K562 (cell line): ENCODE measurements at regions not wholly inside any gene's neighbourhood (a gene's known extent, or its start where the extent isn't known, plus 50 kb on each side); places are given as distances from the start of the nearest gene placed in this dataset.

ENCODE experiments used
- ATAC-seq: fragments of 200-7000 bp; cut with Tn5 transposase; 3 replicates; pipeline ENCODE4 v1.9.1; 2020; ENCODE audit warnings: moderate library complexity
- BruUV-seq: library from RNA; stranded (reverse); fragments of 400-500 nt; replicated peaks from 2 replicates; lab custom pipeline; 2021; lab: Mats Ljungman, UMichigan
- CTCF ChIA-PET: fragments of 300-600 bp; formaldehyde crosslinking; extraction: SDS; loops from one replicate; lab custom pipeline; 2021; ENCODE audit warnings: low intra/inter-chr PET ratio; lab: Yijun Ruan, JAX
- POLR2A ChIA-PET: fragments of 300-600, 350-650 bp; sonication (Branson Sonifier 250); formaldehyde crosslinking; extraction: SDS; loops from one replicate; lab custom pipeline; 2021; ENCODE audit warnings: antibody characterized with exemption, inconsistent platforms; lab: Yijun Ruan, JAX
- DNase-seq, 4 experiments: peaks; one replicate each; pipeline versions ENCODE4 v3.0.0 to v3.0.0-alpha.2; 2011 to 2018; ENCODE audit warnings: low spot score in 3 of 4, mixed read lengths in 3 of 4; ENCODE audit errors: extremely low read depth in 1 of 4
- FAIRE-seq: peaks from 2 replicates; lab custom pipeline; 2011; peaks lifted over from hg19 to GRCh38; lab: Jason Lieb, UNC
- H2AFZ ChIP-seq: 2 replicates; pipeline ENCODE4 v1.6.0; 2011; ENCODE audit warnings: low read depth, low read length, control low read depth, inconsistent platforms
- H3K27ac ChIP-seq: fragments of 200-600 bp; 3 replicates; pipeline ENCODE4 v1.8.0; 2011; ENCODE audit warnings: low read depth, mild to moderate bottlenecking, control low read depth, inconsistent platforms, low read length, moderate library complexity, mixed read lengths; ENCODE audit errors: extremely low read depth
- H3K27me3 ChIP-seq, 2 experiments: fragments of 300-600 bp in 1 of 2; 2 replicates in 1 of 2; 3 replicates in 1 of 2; pipeline versions ENCODE4 v1.6.0 to v1.8.0; 2011; ENCODE audit warnings: inconsistent platforms in 2 of 2, low read length in 2 of 2, mild to moderate bottlenecking in 1 of 2, mixed read lengths in 1 of 2, moderate library complexity in 1 of 2; ENCODE audit not compliant: control insufficient read depth in 2 of 2, insufficient read depth in 2 of 2
- H3K36me3 ChIP-seq: fragments of 300-600 bp; 3 replicates; pipeline ENCODE4 v1.8.0; 2011; ENCODE audit warnings: mild to moderate bottlenecking, low read length, inconsistent platforms; ENCODE audit not compliant: control insufficient read depth, insufficient read depth
- H3K4me1 ChIP-seq, 2 experiments: fragments of 200-600 bp in 1 of 2; replicated peaks in 1 of 2; 2 replicates in 1 of 2; 3 replicates in 1 of 2; pipeline versions ENCODE4 v1.5.1 to v1.8.0; 2011; ENCODE audit warnings: inconsistent platforms in 2 of 2, low read length in 2 of 2, mild to moderate bottlenecking in 1 of 2, mixed read lengths in 1 of 2, moderate library complexity in 1 of 2; ENCODE audit not compliant: control insufficient read depth in 2 of 2, insufficient read depth in 2 of 2
- H3K4me2 ChIP-seq: 2 replicates; pipeline ENCODE4 v1.6.1; 2011; ENCODE audit warnings: low read length, control low read depth, inconsistent platforms, mixed read lengths; ENCODE audit not compliant: insufficient read depth
- H3K4me3 ChIP-seq: fragments of 200-600 bp; sonication (generic), shearing (Covaris generic); 2 replicates; pipeline ENCODE4 v1.5.1; 2016; ENCODE audit warnings: control low read depth, inconsistent platforms
- H3K79me2 ChIP-seq: fragments of 200-600 bp; 3 replicates; pipeline ENCODE4 v1.8.0; 2011; ENCODE audit warnings: low read length, inconsistent platforms; ENCODE audit not compliant: control insufficient read depth, insufficient read depth
- H3K9ac ChIP-seq, 2 experiments: 2 replicates each; pipeline versions ENCODE4 v1.6.0 to v1.6.1; 2011; ENCODE audit warnings: low read depth in 2 of 2, low read length in 2 of 2, control low read depth in 1 of 2, inconsistent platforms in 1 of 2, mild to moderate bottlenecking in 1 of 2, mixed read lengths in 1 of 2; ENCODE audit not compliant: insufficient read depth in 1 of 2
- H3K9me1 ChIP-seq: one replicate; pipeline ENCODE4 v1.6.0; 2011; ENCODE audit warnings: inconsistent platforms, mild to moderate bottlenecking, low read length, moderate library complexity; ENCODE audit not compliant: control insufficient read depth, insufficient read depth
- H3K9me3 ChIP-seq: replicated peaks from 2 replicates; pipeline ENCODE4 v1.5.1; 2011; ENCODE audit warnings: low read depth, low read length, inconsistent platforms; ENCODE audit not compliant: control insufficient read depth, insufficient read depth
- H4K20me1 ChIP-seq: replicated peaks from 2 replicates; pipeline ENCODE4 v1.6.1; 2011; ENCODE audit warnings: low read length, inconsistent platforms, mixed read lengths; ENCODE audit not compliant: control insufficient read depth, insufficient read depth
- DEAF1 ChIP-seq: fragments of 450-650 bp; formaldehyde crosslinking; IDR thresholded peaks from 2 replicates; pipeline ENCODE4 v1.4.0; 2020; ENCODE audit warnings: mild to moderate bottlenecking, moderate library complexity
- ZNF395 ChIP-seq: fragments of 200-800 bp; sonication (Bioruptor generic); IDR thresholded peaks from 2 replicates; pipeline ENCODE4 v1.6.1; 2017; ENCODE audit warnings: missing genetic modification characterization, missing compliant biosample characterization
- WGBS: fragments of 100-300 bp; shearing (Covaris generic); methylation state at CpG from one replicate; pipeline ENCODE4 v1.1.6; 2016; ENCODE audit warnings: low coverage, mixed read lengths; ENCODE audit not compliant: insufficient coverage; ENCODE audit errors: missing lambda C conversion rate; 5-methylcytosine and 5-hydroxymethylcytosine counted together
- in situ Hi-C: fragments of 300-500 bp; cut with MboI; formaldehyde crosslinking; loops from 4 replicates; pipeline ENCODE4 v1.15.0; 2018; ENCODE audit warnings: inconsistent platforms, mixed read lengths
- intact Hi-C: fragments of 100-400 bp; cut with micrococcal nuclease; formaldehyde crosslinking; loops from 2 replicates; pipeline ENCODE4 v1.14.2; 2022

- Histone ChIP-seq H3K4me1 (peaks cover 0 to 10% of the 10 kb centered on the region in 2 experiments; a peak in 1 of 5 replicates), H3K4me2 (no peak overlapping the region), H3K9me3 (no peaks in the 10 kb centered on the region), H3K9ac (no peak overlapping the region), H3K79me2 (no peaks in the 10 kb centered on the region), H3K4me3 (no peak overlapping the region), H3K9me1 (no peaks in the 10 kb centered on the region), H3K36me3 (no peaks in the 10 kb centered on the region), H3K27ac (no peak overlapping the region), H2AFZ (no peak overlapping the region), H4K20me1 (no peaks in the 10 kb centered on the region; the same call in 1 of the 2 replicates), H3K27me3 (peaks cover 52 to 73% of the 10 kb centered on the region in 2 experiments)
- TF ChIP-seq ZNF395 (CRISPR knock-in tag) = no peak
- no peak for TF ChIP-seq DEAF1
- FAIRE-seq (no peak), ATAC-seq (no peak), DNase-seq (no peak)
- in situ Hi-C loops = no loop called here
- 1% methylated on average over 13 of the region's 13 CpGs for WGBS
- intact Hi-C loops = no loop called here
- ChIA-PET CTCF (no interaction called here), POLR2A (no interaction called here)
- no TSS peak for BruUV-seq
These were observed 62.9 kb upstream of the IRX4 start for GRCh38 chr5:1945606-1946005.
